ENCODE measurements at regions not wholly inside any gene's neighbourhood (a gene's known extent, or its start where the extent isn't known, plus 50 kb on each side); places are given as distances from the start of the nearest gene placed in this dataset.

DNA sequence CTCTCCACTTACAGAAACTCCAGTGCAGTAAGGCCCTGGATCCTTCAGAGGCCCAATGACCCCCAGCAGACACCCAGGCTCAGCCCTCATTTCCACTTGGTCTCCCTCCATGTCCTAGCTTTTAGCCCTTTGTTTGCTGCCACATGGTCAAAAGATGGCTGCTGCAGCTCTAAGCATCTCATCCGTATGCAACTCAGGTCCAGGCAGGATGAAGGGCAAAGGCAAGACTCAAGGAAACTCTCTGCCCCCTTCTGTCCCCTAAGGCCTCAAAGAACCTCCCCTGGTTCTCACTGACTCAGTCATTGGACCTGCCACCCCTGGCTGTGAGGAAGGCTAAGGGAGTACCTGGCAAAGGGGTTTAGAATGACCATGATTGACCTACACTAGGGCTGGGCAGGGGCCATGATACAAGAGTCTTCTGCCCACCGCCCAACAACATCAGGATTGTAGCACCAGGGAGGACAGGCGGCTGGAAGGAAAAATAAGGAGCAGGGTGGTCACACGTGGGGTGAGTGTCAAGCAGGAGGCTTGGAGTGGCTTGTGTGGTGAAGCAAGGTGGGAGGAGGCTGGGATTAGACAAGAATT is 303.8 kb upstream of the ZMIZ1 start:
- peak overlapping the region; percentile 85 for H3K27ac Mint-ChIP-seq
- H3K36me3 Mint-ChIP-seq (ENCODE audit: low read depth) = no peaks in the 10 kb centered on the region
- no peaks in the 10 kb centered on the region for H3K27me3 Mint-ChIP-seq (ENCODE audit: insufficient read depth)
- intact Hi-C loops (cut with micrococcal nuclease) = loop anchor here (1.0 to 10.0 kb wide), 3 partner anchors 190 to 463 kb away; no protein-coding TSS in a partner anchor
- no peak overlapping the region for H3K4me3 Mint-ChIP-seq
- peaks cover 27% of the 10 kb centered on the region for H3K4me1 Mint-ChIP-seq (ENCODE audit: low read depth)
- no peaks in the 10 kb centered on the region for H3K9me3 Mint-ChIP-seq
- DNase-seq (ENCODE audit: low spot score) = no peak

DNA sequence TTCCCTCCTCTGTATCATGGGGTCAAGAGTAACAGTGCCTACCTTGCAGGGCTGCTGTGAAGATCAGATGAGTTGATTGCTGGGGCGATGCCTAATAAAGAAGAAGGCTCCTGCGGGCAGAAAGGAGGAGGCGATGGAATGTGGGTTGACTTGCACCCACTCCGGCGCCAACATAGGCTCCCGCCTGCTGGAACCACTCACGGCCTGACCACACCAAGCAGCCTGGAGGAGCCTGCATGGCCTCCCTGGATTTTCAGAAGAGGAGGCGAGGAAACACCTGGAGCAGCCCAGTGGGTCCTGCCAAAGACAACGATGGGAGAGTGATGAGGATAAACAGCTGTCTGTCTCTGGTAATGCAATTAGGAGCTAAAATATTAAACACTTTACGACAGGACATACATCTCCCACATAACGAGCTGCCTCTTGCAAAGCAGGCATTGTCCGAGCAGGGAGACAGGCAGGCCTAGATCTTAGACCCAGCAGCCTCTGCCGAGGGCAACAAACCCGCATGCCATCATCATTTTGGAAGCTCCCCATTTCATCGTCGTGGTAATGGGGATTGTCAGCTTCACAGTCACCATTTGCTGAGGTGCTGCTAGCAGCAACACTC is 302.9 kb upstream of the ZMIZ1 start:
- no peaks in the 10 kb centered on the region for H3K9me3 Mint-ChIP-seq
- H3K4me1 Mint-ChIP-seq (ENCODE audit: low read depth) = peaks cover 27% of the 10 kb centered on the region
- no peak overlapping the region for H3K4me3 Mint-ChIP-seq
- intact Hi-C loops (cut with micrococcal nuclease) = loop anchor here (10.0 kb wide), 1 partner anchor 191 kb away; no protein-coding TSS in a partner anchor
- H3K27ac Mint-ChIP-seq = no peak overlapping the region
- no peaks in the 10 kb centered on the region for H3K36me3 Mint-ChIP-seq (ENCODE audit: low read depth)
- no peak for DNase-seq (ENCODE audit: low spot score)
- no peaks in the 10 kb centered on the region for H3K27me3 Mint-ChIP-seq (ENCODE audit: insufficient read depth)

DNA sequence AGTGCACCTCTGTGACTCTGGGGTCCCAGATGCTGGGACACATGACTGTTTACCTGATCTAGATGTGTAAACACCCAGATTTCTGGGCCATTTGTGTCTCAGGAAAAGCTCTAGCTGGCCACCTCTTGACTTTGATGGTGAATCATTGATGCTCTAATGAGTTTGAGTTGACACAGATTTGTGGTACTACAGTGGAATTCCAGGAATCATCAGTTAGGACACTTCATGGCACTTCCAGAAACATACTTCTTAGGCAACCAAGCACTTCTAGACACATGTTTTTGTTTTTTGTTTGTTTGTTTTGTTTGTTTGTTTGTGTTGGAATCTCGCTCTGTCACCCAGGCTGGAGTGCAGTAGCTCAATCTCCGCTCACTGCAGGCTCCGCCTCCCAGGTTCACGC is 302.2 kb upstream of the ZMIZ1 start:
- H3K27me3 Mint-ChIP-seq (ENCODE audit: insufficient read depth) = no peaks in the 10 kb centered on the region
- DNase-seq (ENCODE audit: low spot score) = no peak
- H3K27ac Mint-ChIP-seq = no peak overlapping the region
- no peak overlapping the region for H3K4me3 Mint-ChIP-seq
- H3K9me3 Mint-ChIP-seq = no peaks in the 10 kb centered on the region
- H3K36me3 Mint-ChIP-seq (ENCODE audit: low read depth) = no peaks in the 10 kb centered on the region
- intact Hi-C loops (cut with micrococcal nuclease) = loop anchor here (10.0 kb wide), 1 partner anchor 192 kb away; no protein-coding TSS in a partner anchor
- H3K4me1 Mint-ChIP-seq (ENCODE audit: low read depth) = peaks cover 27% of the 10 kb centered on the region

DNA sequence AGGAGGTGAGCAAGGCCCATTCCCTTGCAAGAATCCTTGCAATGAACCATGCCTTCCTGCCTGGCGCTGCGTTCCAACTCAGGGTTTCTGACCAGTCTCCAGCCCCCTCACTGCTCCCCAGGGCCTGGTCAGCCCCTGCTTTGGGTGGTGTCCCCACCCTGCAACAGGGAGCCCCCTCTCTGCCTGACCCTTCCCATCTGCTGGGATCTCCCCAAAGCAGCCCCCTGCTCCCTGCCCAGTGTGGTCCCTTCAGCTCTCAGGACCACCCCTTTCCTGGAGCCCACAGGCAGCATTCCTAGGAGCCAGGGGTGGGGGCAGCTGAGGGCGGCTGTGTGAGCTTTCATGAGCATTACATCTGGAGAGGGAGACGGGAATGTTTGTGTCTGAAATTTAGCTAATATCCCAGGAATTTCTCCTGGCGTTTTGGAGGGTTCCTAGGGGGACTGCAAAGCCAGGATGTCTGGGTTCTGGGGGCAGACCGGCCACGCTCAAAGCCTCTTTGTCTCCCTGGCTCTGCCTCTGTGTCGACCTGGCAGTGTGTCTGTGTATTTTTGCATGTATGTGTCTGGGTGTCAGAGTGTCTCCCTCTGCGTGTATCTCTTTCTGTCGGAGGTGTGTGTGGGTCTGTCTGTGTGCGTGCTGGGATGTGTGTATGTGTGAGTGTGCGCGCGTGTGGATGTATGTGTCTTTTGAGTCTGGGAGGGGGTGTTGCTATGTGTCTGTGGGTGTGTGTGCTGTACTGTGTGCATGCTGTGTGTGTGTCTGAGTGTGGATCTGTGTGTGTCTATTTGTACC is 300.5 kb upstream of the ZMIZ1 start:
- no peak for DNase-seq (ENCODE audit: low spot score)
- Mint-ChIP-seq H3K27me3 (ENCODE audit: insufficient read depth) (no peaks in the 10 kb centered on the region), H3K27ac (no peak overlapping the region), H3K36me3 (ENCODE audit: low read depth) (no peaks in the 10 kb centered on the region), H3K4me1 (ENCODE audit: low read depth) (peaks cover 19% of the 10 kb centered on the region), H3K4me3 (no peak overlapping the region), H3K9me3 (no peaks in the 10 kb centered on the region)
- intact Hi-C loops (cut with micrococcal nuclease) = loop anchor here (10.0 kb wide), 1 partner anchor 193 kb away; no protein-coding TSS in a partner anchor

DNA sequence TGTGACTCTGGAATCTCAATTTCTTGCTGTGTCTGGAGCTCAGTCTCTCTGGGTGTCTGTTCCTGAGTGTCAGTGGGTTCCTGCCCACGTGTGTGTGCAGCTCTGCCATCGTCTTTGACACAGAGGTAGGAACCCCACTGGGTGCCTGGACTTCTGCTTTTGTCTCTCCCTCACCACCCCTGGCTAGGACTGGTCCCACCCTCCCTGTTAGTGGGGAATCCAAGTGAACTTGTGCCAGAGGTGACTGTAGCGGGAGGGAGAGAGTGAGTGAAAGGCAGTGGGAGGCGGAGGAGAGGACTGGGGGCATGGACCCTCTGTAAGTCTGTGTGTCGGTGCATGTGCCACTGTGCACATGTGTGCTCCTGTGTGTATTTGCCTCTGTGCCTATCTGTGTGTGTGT is 299.9 kb upstream of the ZMIZ1 start:
- H3K36me3 Mint-ChIP-seq (ENCODE audit: low read depth) = no peaks in the 10 kb centered on the region
- H3K27ac Mint-ChIP-seq = no peak overlapping the region
- no peak for DNase-seq (ENCODE audit: low spot score)
- H3K4me1 Mint-ChIP-seq (ENCODE audit: low read depth) = peaks cover 13% of the 10 kb centered on the region
- intact Hi-C loops (cut with micrococcal nuclease) = loop anchor here (10.0 kb wide), 1 partner anchor 194 kb away; no protein-coding TSS in a partner anchor
- H3K27me3 Mint-ChIP-seq (ENCODE audit: insufficient read depth) = no peaks in the 10 kb centered on the region
- no peak overlapping the region for H3K4me3 Mint-ChIP-seq
- no peaks in the 10 kb centered on the region for H3K9me3 Mint-ChIP-seq

GRCh38 chr10:78769526-78769925 is 299.2 kb upstream of the ZMIZ1 start:
- no peaks in the 10 kb centered on the region for H3K27me3 Mint-ChIP-seq (ENCODE audit: insufficient read depth)
- intact Hi-C loops (cut with micrococcal nuclease) = loop anchor here (10.0 kb wide), 1 partner anchor 195 kb away; no protein-coding TSS in a partner anchor
- no peaks in the 10 kb centered on the region for H3K36me3 Mint-ChIP-seq (ENCODE audit: low read depth)
- H3K9me3 Mint-ChIP-seq = no peaks in the 10 kb centered on the region
- no peak overlapping the region for H3K4me3 Mint-ChIP-seq
- peaks cover 7% of the 10 kb centered on the region for H3K4me1 Mint-ChIP-seq (ENCODE audit: low read depth)
- DNase-seq (ENCODE audit: low spot score) = no peak
- H3K27ac Mint-ChIP-seq = no peak overlapping the region

GRCh38 chr10:78770167-78771090 is 298.3 kb upstream of the ZMIZ1 start:
- no peak for DNase-seq (ENCODE audit: low spot score)
- intact Hi-C loops (cut with micrococcal nuclease) = no loop called here
- no peak overlapping the region for H3K4me3 Mint-ChIP-seq
- H3K27me3 Mint-ChIP-seq (ENCODE audit: insufficient read depth) = no peaks in the 10 kb centered on the region
- H3K9me3 Mint-ChIP-seq = no peaks in the 10 kb centered on the region
- no peaks in the 10 kb centered on the region for H3K4me1 Mint-ChIP-seq (ENCODE audit: low read depth)
- no peaks in the 10 kb centered on the region for H3K36me3 Mint-ChIP-seq (ENCODE audit: low read depth)
- H3K27ac Mint-ChIP-seq = no peak overlapping the region

- Mint-ChIP-seq H3K27me3 (ENCODE audit: insufficient read depth) (no peaks in the 10 kb centered on the region), H3K36me3 (ENCODE audit: low read depth) (no peaks in the 10 kb centered on the region), H3K9me3 (no peaks in the 10 kb centered on the region), H3K4me1 (ENCODE audit: low read depth) (no peaks in the 10 kb centered on the region), H3K4me3 (no peak overlapping the region), H3K27ac (no peak overlapping the region)
- intact Hi-C loops (cut with micrococcal nuclease) = no loop called here
- no peak for DNase-seq (ENCODE audit: low spot score)
Measured at GRCh38 chr10:78771260-78771659, 297.5 kb upstream of the ZMIZ1 start.

DNA sequence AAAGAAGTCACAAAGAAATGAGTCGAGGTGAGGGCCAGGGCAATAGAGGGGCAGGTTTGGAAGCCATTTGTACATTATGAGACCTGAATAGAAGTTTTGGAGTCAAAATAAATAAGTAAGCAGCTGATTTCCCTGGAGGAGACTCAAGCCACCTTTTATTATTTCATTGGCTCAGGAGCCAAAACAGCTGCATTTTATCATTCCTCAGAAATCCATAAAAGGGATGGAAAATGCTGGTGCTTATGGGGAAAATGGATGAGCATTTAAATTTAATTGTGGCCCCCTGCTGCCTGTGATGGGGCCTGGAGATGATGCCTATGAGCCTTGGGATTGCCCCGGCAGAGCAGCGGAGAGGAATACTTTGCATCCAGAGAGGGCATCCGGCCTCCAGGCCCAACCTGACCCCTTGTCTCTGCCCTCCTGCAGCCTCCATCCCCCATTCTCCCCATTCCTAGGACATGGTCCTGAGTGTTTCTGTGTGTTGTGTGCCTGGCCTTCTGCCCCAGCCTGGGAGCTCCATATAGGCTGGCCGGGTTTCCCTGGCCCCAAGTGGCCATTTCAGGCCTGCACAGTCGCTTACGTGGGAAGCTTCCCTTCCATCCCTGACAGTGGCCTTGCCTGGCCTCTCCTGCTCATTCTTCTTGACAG is 296.8 kb upstream of the ZMIZ1 start:
- Mint-ChIP-seq H3K36me3 (ENCODE audit: low read depth) (no peaks in the 10 kb centered on the region), H3K27ac (no peak overlapping the region), H3K9me3 (no peaks in the 10 kb centered on the region), H3K4me3 (no peak overlapping the region), H3K27me3 (ENCODE audit: insufficient read depth) (no peaks in the 10 kb centered on the region), H3K4me1 (ENCODE audit: low read depth) (no peaks in the 10 kb centered on the region)
- intact Hi-C loops (cut with micrococcal nuclease) = no loop called here
- DNase-seq (ENCODE audit: low spot score) = no peak

GRCh38 chr10:78772486-78772885 is 296.3 kb upstream of the ZMIZ1 start:
- Mint-ChIP-seq H3K4me3 (no peak overlapping the region), H3K36me3 (ENCODE audit: low read depth) (no peaks in the 10 kb centered on the region), H3K9me3 (no peaks in the 10 kb centered on the region), H3K27me3 (ENCODE audit: insufficient read depth) (no peaks in the 10 kb centered on the region), H3K27ac (no peak overlapping the region), H3K4me1 (ENCODE audit: low read depth) (no peaks in the 10 kb centered on the region)
- intact Hi-C loops (cut with micrococcal nuclease) = no loop called here
- DNase-seq (ENCODE audit: low spot score) = no peak

DNA sequence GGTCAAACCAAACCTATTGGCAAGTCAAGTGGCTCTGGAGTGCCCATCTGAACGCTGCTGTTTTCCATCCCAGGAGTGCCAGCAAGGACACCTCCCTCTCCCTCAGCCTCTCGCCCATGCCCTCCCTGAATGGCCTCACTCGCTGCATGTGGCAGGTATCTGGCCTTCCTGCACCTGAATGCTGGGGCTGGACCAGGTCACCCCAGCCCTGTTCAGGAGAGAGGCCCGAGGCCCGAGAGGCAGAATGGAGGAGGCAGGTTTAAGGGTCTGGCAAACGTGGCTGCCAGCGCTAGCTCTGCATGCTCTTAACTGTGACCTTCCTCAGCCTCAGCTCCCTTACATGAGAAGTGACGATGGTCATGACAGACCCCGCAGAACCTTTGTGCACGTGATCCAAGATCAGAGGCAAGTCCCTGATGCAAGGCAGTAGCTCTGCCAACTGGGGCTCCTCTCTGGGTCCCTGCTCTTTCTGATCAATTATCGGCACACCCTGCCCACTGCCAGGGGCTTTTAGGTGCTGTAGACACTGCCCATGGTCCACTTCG is 295.7 kb upstream of the ZMIZ1 start:
- no peaks in the 10 kb centered on the region for H3K4me1 Mint-ChIP-seq (ENCODE audit: low read depth)
- no peak for DNase-seq (ENCODE audit: low spot score)
- H3K9me3 Mint-ChIP-seq = no peaks in the 10 kb centered on the region
- no peak overlapping the region for H3K27ac Mint-ChIP-seq
- no peaks in the 10 kb centered on the region for H3K36me3 Mint-ChIP-seq (ENCODE audit: low read depth)
- H3K4me3 Mint-ChIP-seq = no peak overlapping the region
- no peaks in the 10 kb centered on the region for H3K27me3 Mint-ChIP-seq (ENCODE audit: insufficient read depth)
- intact Hi-C loops (cut with micrococcal nuclease) = no loop called here

- H3K36me3 Mint-ChIP-seq (ENCODE audit: low read depth) = no peaks in the 10 kb centered on the region
- intact Hi-C loops (cut with micrococcal nuclease) = no loop called here
- no peak overlapping the region for H3K4me3 Mint-ChIP-seq
- no peak overlapping the region for H3K27ac Mint-ChIP-seq
- DNase-seq (ENCODE audit: low spot score) = no peak
- no peaks in the 10 kb centered on the region for H3K27me3 Mint-ChIP-seq (ENCODE audit: insufficient read depth)
- no peaks in the 10 kb centered on the region for H3K4me1 Mint-ChIP-seq (ENCODE audit: low read depth)
- no peaks in the 10 kb centered on the region for H3K9me3 Mint-ChIP-seq
Measured at GRCh38 chr10:78774614-78774998, 294.2 kb upstream of the ZMIZ1 start.

Measured in activated T-helper 1 cell treated with anti-CD3 and anti-CD28 coated beads, Interleukin-12 subunit alpha, Interleukin-12 subunit beta, Interleukin-2, Interleukin-4 antibody, amounts not matched to agents 30 ng/mL and 10 ng/mL and 1 ng/mL, durations not matched to agents 14 hours and 24 hours and 36 hours (primary cell).